ENCODE measurements at regions not wholly inside any gene's neighbourhood (a gene's known extent, or its start where the extent isn't known, plus 50 kb on each side); places are given as distances from the start of the nearest gene placed in this dataset.
A peak's percentile ranks its signal among the peaks of the same experiment; 100 is the strongest.

GRCh38 chr5:2338686-2339085, 412.8 kb downstream of the IRX2 start:
- H3K4me3 ChIP-seq: no peak overlapping the region
- H3K4me1 ChIP-seq (replicated peaks): no peaks in the 10 kb centered on the region
- H3K36me3 ChIP-seq: no peaks in the 10 kb centered on the region
- 66% methylated on average over 20 of the region's 20 CpGs for WGBS
- no peak for DNase-seq (ENCODE audit: low spot score)
- H3K27me3 ChIP-seq (replicated peaks; ENCODE audit: insufficient read depth): no peaks in the 10 kb centered on the region
- no peak overlapping the region for H3K27ac ChIP-seq
- intact Hi-C loops (cut with DNase I): no loop called here
- H3K9me3 ChIP-seq: no peaks in the 10 kb centered on the region
- no peak for TF ChIP-seq POLR2AphosphoS5 (IDR thresholded peaks at IDR 0.05)
- no peak for TF ChIP-seq POLR2A (IDR thresholded peaks at IDR 0.05)
- no peak for TF ChIP-seq CTCF (IDR thresholded peaks at IDR 0.05)

- Histone ChIP-seq H3K27me3 (replicated peaks; ENCODE audit: insufficient read depth) (no peaks in the 10 kb centered on the region), H3K36me3 (no peaks in the 10 kb centered on the region), H3K9me3 (no peaks in the 10 kb centered on the region), H3K4me3 (no peak overlapping the region), H3K4me1 (replicated peaks) (no peaks in the 10 kb centered on the region), H3K27ac (no peak overlapping the region)
- 86% methylated on average over 13 of the region's 13 CpGs for WGBS
- TF ChIP-seq POLR2AphosphoS5 (IDR thresholded peaks at IDR 0.05): no peak
- no peak for TF ChIP-seq POLR2A (IDR thresholded peaks at IDR 0.05)
- no peak for TF ChIP-seq CTCF (IDR thresholded peaks at IDR 0.05)
- DNase-seq (ENCODE audit: low spot score): no peak
- intact Hi-C loops (cut with DNase I): no loop called here
Observed at GRCh38 chr5:2335733-2336515, 415.6 kb downstream of the IRX2 start.

GRCh38 chr5:2335125-2335732, 416.2 kb downstream of the IRX2 start:
- DNase-seq (ENCODE audit: low spot score): no peak
- no peaks in the 10 kb centered on the region for H3K9me3 ChIP-seq
- no peak overlapping the region for H3K27ac ChIP-seq
- H3K27me3 ChIP-seq (replicated peaks; ENCODE audit: insufficient read depth): no peaks in the 10 kb centered on the region
- 67% methylated on average over 21 of the region's 21 CpGs for WGBS
- no peak overlapping the region for H3K4me3 ChIP-seq
- intact Hi-C loops (cut with DNase I): no loop called here
- TF ChIP-seq POLR2A (IDR thresholded peaks at IDR 0.05): no peak
- no peak for TF ChIP-seq POLR2AphosphoS5 (IDR thresholded peaks at IDR 0.05)
- TF ChIP-seq CTCF (IDR thresholded peaks at IDR 0.05): no peak
- no peaks in the 10 kb centered on the region for H3K4me1 ChIP-seq (replicated peaks)
- H3K36me3 ChIP-seq: no peaks in the 10 kb centered on the region

- no peaks in the 10 kb centered on the region for H3K9me3 ChIP-seq
- peak; percentile 91 for DNase-seq (ENCODE audit: low spot score)
- H3K4me3 ChIP-seq: peak overlapping the region; percentile 3 to 6
- no peaks in the 10 kb centered on the region for H3K36me3 ChIP-seq
- H3K4me1 ChIP-seq (replicated peaks): no peaks in the 10 kb centered on the region
- peak overlapping the region in 1 of 2 donors; percentile 53 for H3K27ac ChIP-seq
- 13% methylated on average over 24 of the region's 24 CpGs for WGBS
- no peak for TF ChIP-seq POLR2A (IDR thresholded peaks at IDR 0.05)
- peak; percentile 88 for TF ChIP-seq POLR2AphosphoS5 (IDR thresholded peaks at IDR 0.05)
- peak in 2 of 4 experiments; percentile 1 to 15 for TF ChIP-seq CTCF (IDR thresholded peaks at IDR 0.05)
- H3K27me3 ChIP-seq (replicated peaks; ENCODE audit: insufficient read depth): no peaks in the 10 kb centered on the region
- intact Hi-C loops (cut with DNase I): no loop called here
Observed at GRCh38 chr5:2334719-2335118, 416.8 kb downstream of the IRX2 start.

- no peak overlapping the region for H3K4me3 ChIP-seq
- intact Hi-C loops (cut with DNase I): no loop called here
- H3K27ac ChIP-seq: no peak overlapping the region
- TF ChIP-seq POLR2A (IDR thresholded peaks at IDR 0.05): no peak
- no peaks in the 10 kb centered on the region for H3K9me3 ChIP-seq
- H3K4me1 ChIP-seq (replicated peaks): no peaks in the 10 kb centered on the region
- no peaks in the 10 kb centered on the region for H3K36me3 ChIP-seq
- H3K27me3 ChIP-seq (replicated peaks; ENCODE audit: insufficient read depth): no peaks in the 10 kb centered on the region
- no peak for DNase-seq (ENCODE audit: low spot score)
- 77% methylated on average over 4 of the region's 4 CpGs for WGBS
Observed at GRCh38 chr5:2333291-2333690, 418.2 kb downstream of the IRX2 start.
